ENCODE measurements at regions not wholly inside any gene's neighbourhood (a gene's known extent, or its start where the extent isn't known, plus 50 kb on each side); places are given as distances from the start of the nearest gene placed in this dataset.

GRCh38 chr10:123236126-123236525, 81.9 kb downstream of the BUB3 start:
- H3K9me3 ChIP-seq, result no peaks in the 10 kb centered on the region
- peaks cover 0 to 7% of the 10 kb centered on the region in 2 experiments for H3K4me1 ChIP-seq (ENCODE audit: control insufficient read depth in 1 of 2, extremely low read depth in 1 of 2, insufficient read depth in 2 of 2, low read length in 2 of 2)
- ChIA-PET POLR2A (no interaction called here), CTCF (no interaction called here)
- DNase-seq, result no peak
- Mint-ChIP-seq H3K27me3 (no peaks in the 10 kb centered on the region), H3K27ac (no peak overlapping the region), H3K36me3 (peaks cover 27% of the 10 kb centered on the region), H3K9me3 (peaks cover 13 to 28% (median 15%) of the 10 kb centered on the region in 3 donors), H3K4me3 (no peak overlapping the region), H3K4me1 (peaks cover 10 to 14% (median 14%) of the 10 kb centered on the region in 3 donors)
- H3K4me3 ChIP-seq (ENCODE audit: control insufficient read depth in 1 of 2, extremely low read depth in 1 of 2, low read length in 1 of 2), result no peak overlapping the region
- no peak overlapping the region for H3K27ac ChIP-seq (ENCODE audit: low read length)
- no peak for ATAC-seq (replicated peaks in 1 of 4)
- 100% methylated on average over 2 of the region's 2 CpGs for WGBS (ENCODE audit: insufficient coverage)
- H3K27me3 ChIP-seq (replicated peaks in 1 of 2; ENCODE audit: control insufficient read depth in 2 of 2, extremely low read depth in 1 of 2, insufficient read depth in 2 of 2, low read length in 1 of 2), result no peaks in the 10 kb centered on the region
- H3K36me3 ChIP-seq (ENCODE audit: control insufficient read depth in 2 of 2, extremely low read depth in 1 of 2, insufficient read depth in 1 of 2, low read length in 1 of 2), result no peaks in the 10 kb centered on the region

- Histone ChIP-seq H3K27me3 (replicated peaks in 1 of 2; ENCODE audit: control insufficient read depth in 2 of 2, extremely low read depth in 1 of 2, insufficient read depth in 2 of 2, low read length in 1 of 2) (no peaks in the 10 kb centered on the region), H3K36me3 (ENCODE audit: control insufficient read depth in 2 of 2, extremely low read depth in 1 of 2, insufficient read depth in 1 of 2, low read length in 1 of 2) (no peaks in the 10 kb centered on the region), H3K27ac (ENCODE audit: low read length) (peak overlapping the region; percentile 97), H3K4me3 (ENCODE audit: control insufficient read depth in 1 of 2, extremely low read depth in 1 of 2, low read length in 1 of 2) (no peak overlapping the region), H3K4me1 (ENCODE audit: control insufficient read depth in 1 of 2, extremely low read depth in 1 of 2, insufficient read depth in 2 of 2, low read length in 2 of 2) (peaks cover 8 to 23% of the 10 kb centered on the region in 2 experiments), H3K9me3 (no peaks in the 10 kb centered on the region)
- Mint-ChIP-seq H3K4me1 (peaks cover 31 to 44% (median 38%) of the 10 kb centered on the region in 3 donors), H3K27me3 (no peaks in the 10 kb centered on the region), H3K36me3 (peaks cover 3% of the 10 kb centered on the region), H3K4me3 (no peak overlapping the region), H3K27ac (peak overlapping the region; percentile 98), H3K9me3 (peaks cover 4 to 7% (median 5%) of the 10 kb centered on the region in 3 donors)
- no CpG with 5 or more reads among the region's 3 CpGs for WGBS (ENCODE audit: insufficient coverage)
- CTCF ChIA-PET, result interaction anchor here in 1 of 2 donors (1.6 kb wide), 1 partner anchor 11 kb away, joined by 4 read pairs; no protein-coding TSS in a partner anchor
- DNase-seq (no peak), ATAC-seq (replicated peaks in 1 of 4) (no peak)
- POLR2A ChIA-PET, result interaction anchor here in 1 of 2 donors (0.5 kb wide), 1 partner anchor 35 kb away, joined by 4 read pairs; no protein-coding TSS in a partner anchor
Observed at GRCh38 chr10:123240250-123240649, 86.0 kb downstream of the BUB3 start.

- peak overlapping the region; percentile 98 for H3K27ac Mint-ChIP-seq
- H3K4me3 Mint-ChIP-seq, result peak overlapping the region in 1 of 3 donors; percentile 72
- H3K27me3 Mint-ChIP-seq, result no peaks in the 10 kb centered on the region
- H3K4me1 Mint-ChIP-seq, result peaks cover 31 to 44% (median 38%) of the 10 kb centered on the region in 3 donors
- ChIA-PET POLR2A (interaction anchor here in 1 of 2 donors (0.5 kb wide), 1 partner anchor 34 kb away, joined by 4 read pairs; no protein-coding TSS in a partner anchor), CTCF (interaction anchor here (1.0 to 1.6 kb wide), 2 partner anchors 11 to 87 kb away, joined by 4 read pairs; partner anchors contain the start of gene BUB3 (in 1 of the 2))
- WGBS (ENCODE audit: insufficient coverage), result 100% methylated on average over 1 of the region's 2 CpGs
- Histone ChIP-seq H3K4me1 (ENCODE audit: control insufficient read depth in 1 of 2, extremely low read depth in 1 of 2, insufficient read depth in 2 of 2, low read length in 2 of 2) (peaks cover 8 to 23% of the 10 kb centered on the region in 2 experiments), H3K36me3 (ENCODE audit: control insufficient read depth in 2 of 2, extremely low read depth in 1 of 2, insufficient read depth in 1 of 2, low read length in 1 of 2) (no peaks in the 10 kb centered on the region), H3K9me3 (no peaks in the 10 kb centered on the region), H3K4me3 (ENCODE audit: control insufficient read depth in 1 of 2, extremely low read depth in 1 of 2, low read length in 1 of 2) (no peak overlapping the region), H3K27ac (ENCODE audit: low read length) (peak overlapping the region; percentile 97), H3K27me3 (replicated peaks in 1 of 2; ENCODE audit: control insufficient read depth in 2 of 2, extremely low read depth in 1 of 2, insufficient read depth in 2 of 2, low read length in 1 of 2) (no peaks in the 10 kb centered on the region)
- peaks cover 0 to 4% (median under 1%) of the 10 kb centered on the region in 3 donors for H3K9me3 Mint-ChIP-seq
- DNase-seq (no peak), ATAC-seq (replicated peaks in 1 of 4) (no peak)
- no peaks in the 10 kb centered on the region for H3K36me3 Mint-ChIP-seq
Observed at GRCh38 chr10:123240776-123241175, 86.6 kb downstream of the BUB3 start.

GRCh38 chr10:123241391-123242141, 87.4 kb downstream of the BUB3 start:
- Mint-ChIP-seq H3K4me3 (peak overlapping the region; percentile 10 to 72 (median 69)), H3K36me3 (no peaks in the 10 kb centered on the region), H3K27ac (peak overlapping the region; percentile 98), H3K4me1 (peaks cover 31 to 44% (median 38%) of the 10 kb centered on the region in 3 donors), H3K27me3 (no peaks in the 10 kb centered on the region), H3K9me3 (peaks cover 0 to 4% (median 0%) of the 10 kb centered on the region in 3 donors)
- WGBS (ENCODE audit: insufficient coverage), result 20% methylated on average over 1 of the region's 7 CpGs
- peak overlapping the region; percentile 97 for H3K27ac ChIP-seq (ENCODE audit: low read length)
- no peaks in the 10 kb centered on the region for H3K27me3 ChIP-seq (replicated peaks in 1 of 2; ENCODE audit: control insufficient read depth in 2 of 2, extremely low read depth in 1 of 2, insufficient read depth in 2 of 2, low read length in 1 of 2)
- POLR2A ChIA-PET, result interaction anchor here in 1 of 2 donors (0.6 to 1.4 kb wide), 2 partner anchors 88 to 229 kb away, joined by 3 to 5 read pairs; partner anchors contain the start of gene BUB3
- H3K4me3 ChIP-seq (ENCODE audit: control insufficient read depth in 1 of 2, extremely low read depth in 1 of 2, low read length in 1 of 2), result peak overlapping the region; percentile 16 to 17
- H3K9me3 ChIP-seq, result no peaks in the 10 kb centered on the region
- ATAC-seq (replicated peaks in 1 of 4), result peak; percentile 91
- peaks cover 8 to 23% of the 10 kb centered on the region in 2 experiments for H3K4me1 ChIP-seq (ENCODE audit: control insufficient read depth in 1 of 2, extremely low read depth in 1 of 2, insufficient read depth in 2 of 2, low read length in 2 of 2)
- DNase-seq, result peak; percentile 29 to 91 (median 74)
- H3K36me3 ChIP-seq (ENCODE audit: control insufficient read depth in 2 of 2, extremely low read depth in 1 of 2, insufficient read depth in 1 of 2, low read length in 1 of 2), result no peaks in the 10 kb centered on the region
- CTCF ChIA-PET, result interaction anchor here (0.6 to 1.6 kb wide), 6 partner anchors 12 to 288 kb away, joined by 3 to 4 read pairs (median 3); partner anchors contain the start of genes BUB3 (in 1 of the 2) and C10orf88 (in 1 of the 2)

GRCh38 chr10:123244747-123245146, 90.5 kb downstream of the BUB3 start:
- Histone ChIP-seq H3K4me3 (ENCODE audit: control insufficient read depth in 1 of 2, extremely low read depth in 1 of 2, low read length in 1 of 2) (no peak overlapping the region), H3K4me1 (ENCODE audit: control insufficient read depth in 1 of 2, extremely low read depth in 1 of 2, insufficient read depth in 2 of 2, low read length in 2 of 2) (peaks cover 8 to 23% of the 10 kb centered on the region in 2 experiments), H3K27me3 (replicated peaks in 1 of 2; ENCODE audit: control insufficient read depth in 2 of 2, extremely low read depth in 1 of 2, insufficient read depth in 2 of 2, low read length in 1 of 2) (no peaks in the 10 kb centered on the region), H3K9me3 (no peaks in the 10 kb centered on the region), H3K36me3 (ENCODE audit: control insufficient read depth in 2 of 2, extremely low read depth in 1 of 2, insufficient read depth in 1 of 2, low read length in 1 of 2) (no peaks in the 10 kb centered on the region), H3K27ac (ENCODE audit: low read length) (no peak overlapping the region)
- Mint-ChIP-seq H3K36me3 (no peaks in the 10 kb centered on the region), H3K4me1 (peaks cover 35 to 55% (median 41%) of the 10 kb centered on the region in 3 donors), H3K4me3 (no peak overlapping the region), H3K27ac (peak overlapping the region in 1 of 2 donors; percentile 53), H3K9me3 (no peaks in the 10 kb centered on the region), H3K27me3 (no peaks in the 10 kb centered on the region)
- ATAC-seq (replicated peaks in 1 of 4) (no peak), DNase-seq (no peak)
- ChIA-PET CTCF (no interaction called here), POLR2A (no interaction called here)
- WGBS (ENCODE audit: insufficient coverage), result no CpG with 5 or more reads among the region's 1 CpG

GRCh38 chr10:123245264-123245663, 91.1 kb downstream of the BUB3 start:
- no peaks in the 10 kb centered on the region for H3K9me3 Mint-ChIP-seq
- ATAC-seq (replicated peaks in 1 of 4) (no peak), DNase-seq (no peak)
- ChIA-PET CTCF (no interaction called here), POLR2A (no interaction called here)
- H3K27ac Mint-ChIP-seq, result no peak overlapping the region
- 94% methylated on average over 7 of the region's 9 CpGs for WGBS (ENCODE audit: insufficient coverage)
- H3K36me3 ChIP-seq (ENCODE audit: control insufficient read depth in 2 of 2, extremely low read depth in 1 of 2, insufficient read depth in 1 of 2, low read length in 1 of 2), result no peaks in the 10 kb centered on the region
- no peak overlapping the region for H3K27ac ChIP-seq (ENCODE audit: low read length)
- H3K36me3 Mint-ChIP-seq, result no peaks in the 10 kb centered on the region
- H3K9me3 ChIP-seq, result no peaks in the 10 kb centered on the region
- H3K4me3 ChIP-seq (ENCODE audit: control insufficient read depth in 1 of 2, extremely low read depth in 1 of 2, low read length in 1 of 2), result no peak overlapping the region
- peaks cover 32 to 50% (median 35%) of the 10 kb centered on the region in 3 donors for H3K4me1 Mint-ChIP-seq
- no peaks in the 10 kb centered on the region for H3K27me3 ChIP-seq (replicated peaks in 1 of 2; ENCODE audit: control insufficient read depth in 2 of 2, extremely low read depth in 1 of 2, insufficient read depth in 2 of 2, low read length in 1 of 2)
- no peak overlapping the region for H3K4me3 Mint-ChIP-seq
- no peaks in the 10 kb centered on the region for H3K27me3 Mint-ChIP-seq
- H3K4me1 ChIP-seq (ENCODE audit: control insufficient read depth in 1 of 2, extremely low read depth in 1 of 2, insufficient read depth in 2 of 2, low read length in 2 of 2), result peaks cover 8 to 23% of the 10 kb centered on the region in 2 experiments

All from T-cell (primary cell).